ENCODE measurements at regions not wholly inside any gene's neighbourhood (a gene's known extent, or its start where the extent isn't known, plus 50 kb on each side); places are given as distances from the start of the nearest gene placed in this dataset.
"Not testable (repeated sequence)": the region's sequence is repeated elsewhere in the genome, so short reads cannot be mapped to it uniquely, and the experiment has no call there.

GRCh38 chr5:72659726-72660125, 152.5 kb upstream of the ZNF366 start:
- in situ Hi-C loops (cut with HindIII; ENCODE audit: low pct_unique_long_range_greater_than_20kb, low sequenced_read_pairs), result no loop called here
- DNase-seq (ENCODE audit: low read depth, low spot score), result no peak

- in situ Hi-C loops (cut with HindIII; ENCODE audit: low pct_unique_long_range_greater_than_20kb, low sequenced_read_pairs), result no loop called here
- DNase-seq (ENCODE audit: low read depth, low spot score), result no peak
Measured at GRCh38 chr5:72658761-72659540, 151.7 kb upstream of the ZNF366 start.

GRCh38 chr5:72658161-72658560, 151.0 kb upstream of the ZNF366 start:
- DNase-seq (ENCODE audit: low read depth, low spot score), result no peak
- in situ Hi-C loops (cut with HindIII; ENCODE audit: low pct_unique_long_range_greater_than_20kb, low sequenced_read_pairs), result no loop called here

- in situ Hi-C loops (cut with HindIII; ENCODE audit: low pct_unique_long_range_greater_than_20kb, low sequenced_read_pairs), result no loop called here
- DNase-seq (ENCODE audit: low read depth, low spot score), result no peak
Measured at GRCh38 chr5:72656756-72657513, 149.7 kb upstream of the ZNF366 start.

GRCh38 chr5:72656331-72656730, 149.1 kb upstream of the ZNF366 start:
- DNase-seq (ENCODE audit: low read depth, low spot score), result no peak
- in situ Hi-C loops (cut with HindIII; ENCODE audit: low pct_unique_long_range_greater_than_20kb, low sequenced_read_pairs), result no loop called here

GRCh38 chr5:72654231-72654630, 147.0 kb upstream of the ZNF366 start:
- in situ Hi-C loops (cut with HindIII; ENCODE audit: low pct_unique_long_range_greater_than_20kb, low sequenced_read_pairs), result no loop called here
- DNase-seq (ENCODE audit: low read depth, low spot score), result no peak

GRCh38 chr5:72653586-72653985, 146.4 kb upstream of the ZNF366 start:
- DNase-seq (ENCODE audit: low read depth, low spot score), result no peak
- in situ Hi-C loops (cut with HindIII; ENCODE audit: low pct_unique_long_range_greater_than_20kb, low sequenced_read_pairs), result no loop called here

GRCh38 chr5:72651779-72652178, 144.6 kb upstream of the ZNF366 start:
- in situ Hi-C loops (cut with HindIII; ENCODE audit: low pct_unique_long_range_greater_than_20kb, low sequenced_read_pairs), result no loop called here
- DNase-seq (ENCODE audit: low read depth, low spot score), result no peak

- DNase-seq (ENCODE audit: low read depth, low spot score), result no peak
- in situ Hi-C loops (cut with HindIII; ENCODE audit: low pct_unique_long_range_greater_than_20kb, low sequenced_read_pairs), result no loop called here
Measured at GRCh38 chr5:72651109-72651508, 143.9 kb upstream of the ZNF366 start.

- in situ Hi-C loops (cut with HindIII; ENCODE audit: low pct_unique_long_range_greater_than_20kb, low sequenced_read_pairs), result no loop called here
- DNase-seq (ENCODE audit: low read depth, low spot score), result no peak
Measured at GRCh38 chr5:72649449-72649848, 142.2 kb upstream of the ZNF366 start.

GRCh38 chr5:72648480-72648879, 141.3 kb upstream of the ZNF366 start:
- in situ Hi-C loops (cut with HindIII; ENCODE audit: low pct_unique_long_range_greater_than_20kb, low sequenced_read_pairs), result no loop called here
- DNase-seq (ENCODE audit: low read depth, low spot score), result no peak

GRCh38 chr5:72647806-72648205, 140.6 kb upstream of the ZNF366 start:
- in situ Hi-C loops (cut with HindIII; ENCODE audit: low pct_unique_long_range_greater_than_20kb, low sequenced_read_pairs), result no loop called here
- DNase-seq (ENCODE audit: low read depth, low spot score), result peak; percentile 50

- no peak for DNase-seq (ENCODE audit: low read depth, low spot score)
- in situ Hi-C loops (cut with HindIII; ENCODE audit: low pct_unique_long_range_greater_than_20kb, low sequenced_read_pairs), result no loop called here
Measured at GRCh38 chr5:72646246-72646866, 139.1 kb upstream of the ZNF366 start.

GRCh38 chr5:72645064-72645846, 138.0 kb upstream of the ZNF366 start:
- no peak for DNase-seq (ENCODE audit: low read depth, low spot score)
- in situ Hi-C loops (cut with HindIII; ENCODE audit: low pct_unique_long_range_greater_than_20kb, low sequenced_read_pairs), result no loop called here

- in situ Hi-C loops (cut with HindIII; ENCODE audit: low pct_unique_long_range_greater_than_20kb, low sequenced_read_pairs), result no loop called here
Measured at GRCh38 chr5:72644296-72644695, 137.1 kb upstream of the ZNF366 start.

GRCh38 chr5:72641164-72641563, 134.0 kb upstream of the ZNF366 start:
- in situ Hi-C loops (cut with HindIII; ENCODE audit: low pct_unique_long_range_greater_than_20kb, low sequenced_read_pairs), result no loop called here
- no peak for DNase-seq (ENCODE audit: low read depth, low spot score)

More at GRCh38 chr5:72644296-72644695, 137.1 kb upstream of the ZNF366 start:
- no peak for DNase-seq (ENCODE audit: low read depth, low spot score)

- DNase-seq (ENCODE audit: low read depth, low spot score), result no peak
- in situ Hi-C loops (cut with HindIII; ENCODE audit: low pct_unique_long_range_greater_than_20kb, low sequenced_read_pairs), result no loop called here
Measured at GRCh38 chr5:72637058-72637457, 129.8 kb upstream of the ZNF366 start.

GRCh38 chr5:72636565-72636964, 129.4 kb upstream of the ZNF366 start:
- DNase-seq (ENCODE audit: low read depth, low spot score); in situ Hi-C loops (cut with HindIII; ENCODE audit: low pct_unique_long_range_greater_than_20kb, low sequenced_read_pairs): not testable (repeated sequence)

All from SK-MEL-5 (cell line).